ENCODE measurements at regions not wholly inside any gene's neighbourhood (a gene's known extent, or its start where the extent isn't known, plus 50 kb on each side); places are given as distances from the start of the nearest gene placed in this dataset.

DNA sequence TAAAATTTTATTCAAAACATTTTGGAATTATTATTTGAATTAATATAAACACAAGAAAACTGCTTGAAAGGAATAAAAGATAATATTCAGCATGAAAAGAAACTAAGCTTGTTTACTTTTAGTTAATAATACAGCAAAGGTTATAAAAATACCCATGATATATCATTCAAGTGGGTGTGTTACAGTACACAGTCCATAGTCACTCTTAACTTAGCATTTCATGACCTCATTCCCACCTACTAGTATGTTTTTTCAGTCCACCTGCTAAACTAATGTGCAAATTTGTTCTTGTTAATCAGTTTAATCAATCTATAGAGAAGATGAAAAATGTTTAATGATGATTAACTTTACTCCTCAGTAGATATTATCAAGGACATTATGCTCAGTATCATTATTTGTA is 841.4 kb upstream of the EPHA7 start:
- TF ChIP-seq, protein P1, sequence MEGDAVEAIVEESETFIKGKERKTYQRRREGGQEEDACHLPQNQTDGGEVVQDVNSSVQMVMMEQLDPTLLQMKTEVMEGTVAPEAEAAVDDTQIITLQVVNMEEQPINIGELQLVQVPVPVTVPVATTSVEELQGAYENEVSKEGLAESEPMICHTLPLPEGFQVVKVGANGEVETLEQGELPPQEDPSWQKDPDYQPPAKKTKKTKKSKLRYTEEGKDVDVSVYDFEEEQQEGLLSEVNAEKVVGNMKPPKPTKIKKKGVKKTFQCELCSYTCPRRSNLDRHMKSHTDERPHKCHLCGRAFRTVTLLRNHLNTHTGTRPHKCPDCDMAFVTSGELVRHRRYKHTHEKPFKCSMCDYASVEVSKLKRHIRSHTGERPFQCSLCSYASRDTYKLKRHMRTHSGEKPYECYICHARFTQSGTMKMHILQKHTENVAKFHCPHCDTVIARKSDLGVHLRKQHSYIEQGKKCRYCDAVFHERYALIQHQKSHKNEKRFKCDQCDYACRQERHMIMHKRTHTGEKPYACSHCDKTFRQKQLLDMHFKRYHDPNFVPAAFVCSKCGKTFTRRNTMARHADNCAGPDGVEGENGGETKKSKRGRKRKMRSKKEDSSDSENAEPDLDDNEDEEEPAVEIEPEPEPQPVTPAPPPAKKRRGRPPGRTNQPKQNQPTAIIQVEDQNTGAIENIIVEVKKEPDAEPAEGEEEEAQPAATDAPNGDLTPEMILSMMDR (IDR thresholded peaks at IDR 0.05; ENCODE audit: extremely low read depth in 1 of 2, insufficient read depth in 1 of 2, low read depth in 1 of 2, low read length in 2 of 2): no peak
- TF ChIP-seq POLR2AphosphoS5 (IDR thresholded peaks at IDR 0.05; ENCODE audit: insufficient read depth, low read depth, low read length): no peak
- TF ChIP-seq MYC (IDR thresholded peaks at IDR 0.05; ENCODE audit: low read depth, low read length): no peak
- no peak for TF ChIP-seq EZH2 (IDR thresholded peaks at IDR 0.05; ENCODE audit: borderline replicate concordance, low read depth, low read length, severe bottlenecking)
- TF ChIP-seq, protein P2, sequence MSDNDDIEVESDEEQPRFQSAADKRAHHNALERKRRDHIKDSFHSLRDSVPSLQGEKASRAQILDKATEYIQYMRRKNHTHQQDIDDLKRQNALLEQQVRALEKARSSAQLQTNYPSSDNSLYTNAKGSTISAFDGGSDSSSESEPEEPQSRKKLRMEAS (IDR thresholded peaks at IDR 0.05; ENCODE audit: insufficient read depth, insufficient read length): no peak
- no peak for TF ChIP-seq FOS (IDR thresholded peaks at IDR 0.05; ENCODE audit: borderline replicate concordance, insufficient read depth, low read length)
- TF ChIP-seq POLR2A (IDR thresholded peaks at IDR 0.05; ENCODE audit: low read depth, low read length): no peak
